COLO829 (cell line): ENCODE measurements at regions not wholly inside any gene's neighbourhood (a gene's known extent, or its start where the extent isn't known, plus 50 kb on each side); places are given as distances from the start of the nearest gene placed in this dataset.
"Not testable (repeated sequence)": the region's sequence is repeated elsewhere in the genome, so short reads cannot be mapped to it uniquely, and the experiment has no call there.

ENCODE experiments used
- DNase-seq: peaks from one replicate; pipeline ENCODE4 v3.0.0; 2012; ENCODE audit warnings: low spot score

GRCh38 chr1:48084826-48085225 is 87.6 kb upstream of the TRABD2B start:
- no peak for DNase-seq

- DNase-seq, result peak; percentile 61
These were observed 85.2 kb upstream of the TRABD2B start for GRCh38 chr1:48082271-48082962.

GRCh38 chr1:48080331-48081255 is 83.4 kb upstream of the TRABD2B start:
- no peak for DNase-seq

- DNase-seq, result no peak
These were observed 81.9 kb upstream of the TRABD2B start for GRCh38 chr1:48079096-48079495.

- no peak for DNase-seq
These were observed 80.6 kb upstream of the TRABD2B start for GRCh38 chr1:48077795-48078222.

GRCh38 chr1:48076017-48076416 is 78.8 kb upstream of the TRABD2B start:
- no peak for DNase-seq

GRCh38 chr1:48073798-48074530 is 76.8 kb upstream of the TRABD2B start:
- DNase-seq, result no peak

GRCh38 chr1:48071513-48071912 is 74.3 kb upstream of the TRABD2B start:
- no peak for DNase-seq

GRCh38 chr1:48070396-48070750 is 73.2 kb upstream of the TRABD2B start:
- DNase-seq, result no peak

- DNase-seq, result peak; percentile 58
These were observed 72.6 kb upstream of the TRABD2B start for GRCh38 chr1:48069662-48070395.

- no peak for DNase-seq
These were observed 71.0 kb upstream of the TRABD2B start for GRCh38 chr1:48068206-48068605.

GRCh38 chr1:48066936-48067335 is 69.8 kb upstream of the TRABD2B start:
- DNase-seq, result no peak

GRCh38 chr1:48064693-48065092 is 67.5 kb upstream of the TRABD2B start:
- not testable (repeated sequence) for DNase-seq

- no peak for DNase-seq
These were observed 65.2 kb upstream of the TRABD2B start for GRCh38 chr1:48062353-48062752.

- DNase-seq, result peak; percentile 76
These were observed 64.3 kb upstream of the TRABD2B start for GRCh38 chr1:48061162-48062136.

GRCh38 chr1:48059289-48059688 is 62.1 kb upstream of the TRABD2B start:
- DNase-seq, result no peak

GRCh38 chr1:48058135-48059025 is 61.2 kb upstream of the TRABD2B start:
- DNase-seq, result no peak

GRCh38 chr1:48057249-48057648 is 60.1 kb upstream of the TRABD2B start:
- DNase-seq, result no peak

- DNase-seq, result no peak
These were observed 58.9 kb upstream of the TRABD2B start for GRCh38 chr1:48055876-48056764.
